ENCODE measurements at regions not wholly inside any gene's neighbourhood (a gene's known extent, or its start where the extent isn't known, plus 50 kb on each side); places are given as distances from the start of the nearest gene placed in this dataset.

DNA sequence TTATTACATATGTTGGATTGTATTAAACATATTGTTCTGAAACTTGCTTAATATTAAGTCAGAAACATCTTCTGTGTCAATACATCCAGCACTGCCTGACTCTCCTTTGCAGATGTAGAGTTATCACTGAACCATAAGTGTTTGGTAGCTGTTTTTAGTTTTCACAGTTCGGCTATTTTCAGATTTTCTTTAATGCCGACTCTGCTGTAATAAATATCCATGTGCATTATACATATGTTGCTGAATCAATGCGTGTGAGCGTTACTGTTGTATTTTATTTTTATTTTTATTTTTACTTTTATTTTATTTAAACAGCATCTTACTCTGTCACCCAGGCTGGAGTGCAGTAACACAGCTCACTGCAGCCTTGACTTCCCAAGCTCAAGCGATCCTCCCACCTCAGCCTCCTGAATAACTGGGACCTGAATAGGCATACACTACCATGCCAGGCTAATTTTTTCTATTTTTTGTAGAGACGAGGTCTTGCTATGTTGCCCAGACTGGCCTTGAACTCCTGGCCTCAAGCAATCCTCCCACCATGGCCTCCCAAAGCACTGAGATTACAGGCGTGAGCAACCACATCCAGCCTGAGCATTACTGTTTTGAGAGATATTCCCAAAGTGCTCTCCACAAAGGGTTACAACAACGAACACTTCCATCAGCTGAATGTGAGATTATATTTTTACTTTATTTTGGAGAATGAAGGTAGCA lies 50.7 kb upstream of the NOCT start:
- DNase-seq (ENCODE audit: low read depth) = no peak

DNA sequence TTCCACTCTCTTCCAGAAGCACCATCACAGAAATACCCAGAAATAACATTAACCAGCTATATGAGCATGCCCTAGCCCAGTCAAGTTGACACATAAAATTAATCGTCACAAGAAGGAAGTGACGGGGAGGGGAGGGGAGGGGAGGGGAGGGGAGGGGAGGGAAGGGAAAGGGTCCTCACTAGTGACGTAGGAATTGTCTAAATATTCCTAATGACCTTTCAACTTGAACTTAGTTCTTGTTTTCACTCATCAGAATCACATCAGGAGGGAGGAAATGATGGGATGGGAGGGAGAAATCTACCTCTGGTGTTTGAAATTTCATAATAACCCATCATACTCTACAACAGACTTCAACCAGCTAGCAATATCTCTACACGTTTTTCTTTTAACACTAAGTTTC lies 52.2 kb upstream of the NOCT start:
- DNase-seq (ENCODE audit: low read depth) = no peak

- DNase-seq (ENCODE audit: low read depth) = no peak
Measured at GRCh38 chr4:138961664-138962063, 53.9 kb upstream of the NOCT start.

GRCh38 chr4:138961129-138961528 lies 54.5 kb upstream of the NOCT start:
- DNase-seq (ENCODE audit: low read depth) = no peak

- no peak for DNase-seq (ENCODE audit: low read depth)
Measured at GRCh38 chr4:138960175-138960710, 55.3 kb upstream of the NOCT start.

GRCh38 chr4:138959097-138959815 lies 56.3 kb upstream of the NOCT start:
- DNase-seq (ENCODE audit: low read depth) = no peak

- DNase-seq (ENCODE audit: low read depth) = no peak
Measured at GRCh38 chr4:138958519-138958918, 57.1 kb upstream of the NOCT start.

- DNase-seq (ENCODE audit: low read depth) = no peak
Measured at GRCh38 chr4:138957302-138957701, 58.3 kb upstream of the NOCT start.

DNA sequence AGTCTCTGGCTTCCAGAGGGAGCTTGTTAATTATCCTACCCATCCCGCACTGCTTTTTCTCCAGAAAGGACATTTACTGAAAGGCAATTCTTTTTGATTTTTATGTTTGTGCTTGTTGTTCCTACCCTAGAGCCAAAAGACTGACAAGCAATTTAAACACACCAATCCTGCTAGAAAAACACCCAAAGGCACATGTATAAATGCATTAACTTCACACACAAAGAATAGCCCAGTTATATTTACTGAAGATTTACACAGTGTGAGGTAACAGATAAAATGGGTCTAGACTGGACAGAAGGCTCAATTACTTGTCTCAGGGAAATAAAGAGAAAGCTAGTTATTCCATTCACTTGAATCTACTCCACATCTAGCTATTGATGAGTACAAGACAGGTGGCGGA lies 61.2 kb upstream of the NOCT start:
- no peak for DNase-seq (ENCODE audit: low read depth)

GRCh38 chr4:138953961-138954371 lies 61.6 kb upstream of the NOCT start:
- no peak for DNase-seq (ENCODE audit: low read depth)

DNA sequence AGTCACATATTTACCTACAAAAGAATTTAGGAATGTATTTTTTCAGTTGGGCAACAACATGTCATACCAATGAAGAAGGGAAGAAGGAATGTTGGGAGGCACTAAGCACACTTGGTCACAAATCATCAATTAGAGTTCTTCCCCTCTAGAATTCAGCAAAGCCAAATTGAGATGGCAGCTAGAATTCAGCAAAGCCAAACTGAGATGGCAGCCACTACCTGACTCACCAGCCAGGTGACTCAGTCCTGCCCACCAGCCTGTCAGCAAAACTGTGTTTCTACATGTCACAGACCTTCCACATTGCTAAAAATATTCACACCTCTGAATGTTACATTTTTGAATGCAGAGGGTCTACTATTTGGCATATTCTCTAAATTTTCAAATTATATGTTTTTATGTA lies 63.2 kb upstream of the NOCT start:
- peak; percentile 11 for DNase-seq (ENCODE audit: low read depth)

DNA sequence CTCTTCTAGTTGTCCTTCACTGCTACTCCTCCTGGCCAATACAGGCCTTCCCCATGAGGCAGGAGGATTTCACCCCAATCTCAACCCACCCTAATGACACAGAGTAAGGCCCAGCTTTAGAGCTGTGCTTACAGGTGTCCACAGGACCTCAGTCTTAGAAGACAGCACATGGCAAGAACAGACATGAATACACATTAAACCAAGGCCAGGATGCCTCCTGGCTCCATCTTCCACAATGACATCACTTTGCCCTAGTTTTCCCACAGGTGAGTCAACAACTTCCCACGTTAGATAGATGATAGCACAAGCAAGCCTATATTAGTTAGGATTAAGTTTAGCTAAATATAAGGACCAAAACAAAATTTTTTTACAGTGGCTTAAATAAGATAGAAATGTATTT lies 63.8 kb upstream of the NOCT start:
- DNase-seq (ENCODE audit: low read depth) = no peak

DNA sequence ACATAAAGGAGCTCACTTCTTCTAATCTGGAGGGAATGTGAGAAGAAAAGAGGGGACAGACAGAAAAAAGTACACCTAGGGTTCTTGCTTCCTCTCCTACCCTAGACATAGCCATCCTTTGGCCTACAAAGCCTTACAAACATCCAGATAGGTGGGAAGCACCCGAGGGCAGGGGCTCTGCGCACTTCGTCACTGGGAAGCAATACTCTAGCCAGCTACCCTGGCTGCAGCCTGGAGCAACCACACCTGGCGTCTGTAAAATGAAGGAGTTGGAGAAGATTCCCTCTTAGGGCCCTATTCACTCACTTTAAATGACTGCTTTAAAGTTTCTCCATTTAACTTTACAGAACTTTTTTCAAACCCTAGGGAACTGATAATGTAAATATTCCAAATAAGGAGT lies 65.7 kb upstream of the NOCT start:
- DNase-seq (ENCODE audit: low read depth) = no peak

DNA sequence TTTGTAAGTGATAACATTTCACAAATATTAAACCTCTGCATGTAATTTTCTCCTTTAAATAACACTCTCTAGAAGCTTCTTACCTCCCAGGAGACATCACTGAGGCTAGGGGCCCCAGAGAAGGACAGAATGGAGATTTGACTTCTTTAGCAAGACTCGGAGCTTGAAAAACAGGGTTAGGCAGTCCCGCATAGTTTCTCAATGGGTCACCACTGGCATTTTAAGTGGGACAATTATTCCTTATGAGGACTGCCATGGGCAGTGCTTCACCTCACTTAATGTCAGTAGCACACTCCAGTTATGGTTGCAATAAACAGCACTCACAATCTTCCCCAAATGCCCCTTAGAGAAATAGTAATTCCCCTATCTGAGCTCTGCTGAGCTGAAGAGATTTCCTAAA lies 66.7 kb upstream of the NOCT start:
- no peak for DNase-seq (ENCODE audit: low read depth)

GRCh38 chr4:138946306-138946705 lies 69.3 kb upstream of the NOCT start:
- no peak for DNase-seq (ENCODE audit: low read depth)

DNA sequence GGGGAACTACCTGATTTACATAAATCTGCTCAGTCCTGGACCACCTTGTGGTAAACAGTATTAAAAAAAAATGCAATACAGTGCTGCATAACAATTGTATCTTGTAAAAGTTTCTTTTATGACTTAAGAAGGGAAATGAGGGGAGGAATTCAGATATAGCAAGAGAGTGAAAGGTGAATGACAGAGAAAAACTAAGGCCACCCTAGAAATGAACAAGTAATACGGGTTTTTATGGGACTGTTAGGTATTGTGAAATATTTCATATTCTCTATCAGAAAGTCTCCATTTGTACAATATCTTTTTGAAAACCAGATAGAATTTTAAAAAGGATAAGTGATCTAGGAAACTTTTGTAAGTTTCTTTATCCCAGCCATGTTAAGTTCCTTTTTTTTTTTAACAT lies 69.7 kb upstream of the NOCT start:
- no peak for DNase-seq (ENCODE audit: low read depth)

GRCh38 chr4:138945401-138945800 lies 70.2 kb upstream of the NOCT start:
- no peak for DNase-seq (ENCODE audit: low read depth)

DNA sequence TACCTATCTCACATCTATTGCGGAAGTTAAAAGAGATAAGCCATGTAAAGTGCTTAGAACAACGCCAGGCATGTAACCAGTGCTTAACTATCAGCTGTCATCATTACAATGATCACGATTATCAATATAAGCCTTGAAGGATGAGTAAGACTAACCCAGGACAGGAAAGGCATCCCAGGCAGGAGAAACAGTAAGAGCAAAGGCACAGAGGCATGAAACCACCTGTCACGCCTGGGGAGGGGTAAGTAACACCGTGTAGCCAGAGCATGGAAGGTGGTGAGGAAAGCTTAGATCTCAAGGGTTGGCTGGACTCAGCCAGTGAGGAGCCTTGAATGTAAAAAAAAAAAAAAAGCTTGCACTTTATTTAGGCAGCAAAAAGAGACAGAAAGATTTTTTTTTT lies 71.7 kb upstream of the NOCT start:
- DNase-seq (ENCODE audit: low read depth) = no peak

DNA sequence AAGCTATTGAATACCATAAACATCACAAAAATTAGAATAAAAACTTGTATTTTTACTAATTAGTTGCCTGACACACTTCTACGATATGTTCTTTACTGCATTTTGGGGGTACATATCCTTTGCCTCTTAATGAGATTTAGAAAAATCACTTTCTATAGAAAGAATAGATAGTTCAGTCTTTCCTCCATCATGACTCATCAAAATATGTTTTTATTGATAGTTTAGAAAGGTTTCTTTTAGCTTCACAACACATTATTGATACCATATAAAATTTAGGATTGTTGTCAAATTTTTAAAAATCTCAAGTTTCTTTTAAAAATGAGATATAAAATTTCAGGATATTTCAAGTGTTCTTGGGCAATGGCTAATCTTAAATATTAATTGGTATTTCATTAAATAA lies 74.5 kb upstream of the NOCT start:
- DNase-seq (ENCODE audit: low read depth) = no peak

- DNase-seq (ENCODE audit: low read depth) = no peak
Measured at GRCh38 chr4:138939960-138940359, 75.6 kb upstream of the NOCT start.

- DNase-seq (ENCODE audit: low read depth) = no peak
Measured at GRCh38 chr4:138938366-138938690, 77.3 kb upstream of the NOCT start.

GRCh38 chr4:138935135-138935807 lies 80.3 kb upstream of the NOCT start:
- no peak for DNase-seq (ENCODE audit: low read depth)

- no peak for DNase-seq (ENCODE audit: low read depth)
Measured at GRCh38 chr4:138927072-138927471, 88.5 kb upstream of the NOCT start.

Data from activated T-cell treated with anti-CD3 and anti-CD28 coated beads for 24 hours (primary cell).